Endothelial cell of umbilical vein (primary cell): ENCODE measurements at regions not wholly inside any gene's neighbourhood (a gene's known extent, or its start where the extent isn't known, plus 50 kb on each side); places are given as distances from the start of the nearest gene placed in this dataset.

Source experiments
- BruUV-seq: library from RNA; stranded (reverse); fragments of 400-500 nt; replicated peaks from 2 replicates; lab custom pipeline; 2021; lab: Mats Ljungman, UMichigan
- CTCF ChIA-PET: fragments of 300-600, 350-600 bp; sonication (Branson Sonifier 250); formaldehyde crosslinking; loops from one replicate; lab custom pipeline; 2021; ENCODE audit warnings: antibody characterized with exemption, inconsistent platforms; lab: Charles Lee
- POLR2A ChIA-PET: fragments of 300-600, 350-600 bp; sonication (Branson Sonifier 250); formaldehyde crosslinking; loops from one replicate; lab custom pipeline; 2021; ENCODE audit warnings: antibody characterized with exemption, inconsistent platforms; lab: Charles Lee
- DNase-seq: peaks from one replicate; pipeline ENCODE4 v3.0.0-alpha.2; 2011; ENCODE audit warnings: low read depth, low spot score
- FAIRE-seq: peaks from 2 replicates; lab custom pipeline; 2011; peaks lifted over from hg19 to GRCh38; lab: Jason Lieb, UNC
- H2AFZ ChIP-seq: 2 replicates; pipeline ENCODE4 v1.6.0; 2012; ENCODE audit warnings: low read depth, low read length, control low read depth, inconsistent platforms
- H3K27ac ChIP-seq: 2 replicates; pipeline ENCODE4 v1.5.1; 2011; ENCODE audit warnings: low read depth, mild to moderate bottlenecking, control low read depth, low read length, moderate library complexity; ENCODE audit not compliant: insufficient read depth
- H3K27me3 ChIP-seq, 2 experiments: 2 replicates each; pipeline versions ENCODE4 v1.6.0 to v1.6.1; 2011; ENCODE audit warnings: low read length in 2 of 2, mixed read lengths in 1 of 2; ENCODE audit not compliant: control insufficient read depth in 2 of 2, insufficient read depth in 2 of 2
- H3K36me3 ChIP-seq, 2 experiments: 2 replicates in 1 of 2; 3 replicates in 1 of 2; pipeline ENCODE4 v1.5.1; 2011; ENCODE audit warnings: low read length in 2 of 2, mild to moderate bottlenecking in 1 of 2, moderate library complexity in 1 of 2; ENCODE audit not compliant: control insufficient read depth in 2 of 2, insufficient read depth in 2 of 2; ENCODE audit errors: extremely low read depth in 1 of 2
- H3K4me1 ChIP-seq: 3 replicates; pipeline ENCODE4 v1.5.1; 2011; ENCODE audit warnings: mild to moderate bottlenecking, low read length; ENCODE audit not compliant: control insufficient read depth, insufficient read depth; ENCODE audit errors: extremely low read depth
- H3K4me2 ChIP-seq: 2 replicates; pipeline ENCODE4 v1.6.1; 2011; ENCODE audit warnings: low read length, control low read depth, mixed read lengths; ENCODE audit not compliant: insufficient read depth
- H3K4me3 ChIP-seq, 3 experiments: fragments of 200-600 bp in 1 of 3; sonication (generic), shearing (Covaris generic) in 1 of 3; replicated peaks in 1 of 3; 2 replicates each; pipeline ENCODE4 v1.5.1; 2011 to 2016; ENCODE audit warnings: control low read depth in 3 of 3, low read length in 3 of 3, mild to moderate bottlenecking in 2 of 3, inconsistent platforms in 1 of 3, low read depth in 1 of 3, moderate library complexity in 1 of 3; ENCODE audit not compliant: insufficient read depth in 1 of 3
- H3K79me2 ChIP-seq: 2 replicates; pipeline ENCODE4 v1.6.0; 2012; ENCODE audit warnings: low read length, inconsistent platforms; ENCODE audit not compliant: control insufficient read depth, insufficient read depth
- H3K9ac ChIP-seq: replicated peaks from 2 replicates; pipeline ENCODE3; 2011; ENCODE audit warnings: low read length, control low read depth; ENCODE audit not compliant: insufficient read depth; ENCODE audit errors: extremely low read depth
- H3K9me1 ChIP-seq: replicated peaks from 3 replicates; pipeline ENCODE4 v1.6.0; 2011; ENCODE audit warnings: mild to moderate bottlenecking, low read length; ENCODE audit not compliant: control insufficient read depth, insufficient read depth; ENCODE audit errors: extremely low read depth
- H3K9me3 ChIP-seq: replicated peaks from 2 replicates; pipeline ENCODE4 v1.5.1; 2012; ENCODE audit warnings: low read length, inconsistent platforms; ENCODE audit not compliant: control insufficient read depth, insufficient read depth
- H4K20me1 ChIP-seq: replicated peaks from 2 replicates; pipeline ENCODE3; 2011; ENCODE audit warnings: mild to moderate bottlenecking, low read length; ENCODE audit not compliant: control insufficient read depth, insufficient read depth; ENCODE audit errors: extremely low read depth
- CTCF ChIP-seq, 2 donors: IDR thresholded peaks; 1 replicate in 1 of 2; 2 replicates in 1 of 2; pipeline ENCODE4 v1.5.1; 2011; ENCODE audit warnings: low read length in 2 of 2, mild to moderate bottlenecking in 2 of 2, moderate library complexity in 2 of 2, control low read depth in 1 of 2, inconsistent platforms in 1 of 2, low read depth in 1 of 2; ENCODE audit not compliant: insufficient read depth in 1 of 2; ENCODE audit errors: extremely low read depth in 1 of 2
- EZH2 ChIP-seq: IDR thresholded peaks from 2 replicates; pipeline ENCODE4 v1.6.1; 2012; ENCODE audit warnings: borderline replicate concordance, low read depth, mild to moderate bottlenecking, moderate library complexity, low read length, inconsistent platforms; ENCODE audit not compliant: severe bottlenecking
- FOS ChIP-seq: IDR thresholded peaks from 2 replicates; pipeline ENCODE4 v1.6.1; 2011; ENCODE audit warnings: mild to moderate bottlenecking, low read length, moderate library complexity, borderline replicate concordance; ENCODE audit not compliant: insufficient read depth
- GATA2 ChIP-seq: IDR thresholded peaks from 2 replicates; pipeline ENCODE4 v1.7.0; 2011; ENCODE audit warnings: low read depth, mild to moderate bottlenecking, moderate library complexity, mixed read lengths, low read length; ENCODE audit not compliant: insufficient read length, insufficient read depth
- JUN ChIP-seq: IDR thresholded peaks from 2 replicates; pipeline ENCODE4 v1.6.1; 2011; ENCODE audit warnings: borderline replicate concordance, low read depth; ENCODE audit not compliant: insufficient read length, insufficient read depth
- MAX ChIP-seq: IDR thresholded peaks from 2 replicates; pipeline ENCODE4 v1.6.1; 2011; ENCODE audit not compliant: insufficient read depth, insufficient read length
- MYC ChIP-seq: IDR thresholded peaks from one replicate; pipeline ENCODE4 v1.6.1; 2011; ENCODE audit warnings: mild to moderate bottlenecking, low read depth, low read length
- POLR2A ChIP-seq: IDR thresholded peaks from 2 replicates; pipeline ENCODE4 v1.6.1; 2012; ENCODE audit warnings: low read depth, mild to moderate bottlenecking, control low read depth, low read length
- POLR2AphosphoS5 ChIP-seq: IDR thresholded peaks from 2 replicates; pipeline ENCODE4 v1.6.1; 2012; ENCODE audit warnings: low read depth, mild to moderate bottlenecking, control low read depth, low read length, moderate library complexity; ENCODE audit not compliant: insufficient read depth
- dilution Hi-C: fragments of 300-500 bp; cut with MboI; formaldehyde crosslinking; loops from one replicate; pipeline ENCODE4 v1.15.0; 2019; ENCODE audit warnings: low sequenced_read_pairs; ENCODE audit not compliant: extremely low pct_ligation_motif_present
- intact Hi-C: fragments of 100-400 bp; cut with micrococcal nuclease; formaldehyde crosslinking; loops from one replicate; pipeline ENCODE4 v1.10.0; 2022

- H3K4me1 ChIP-seq: no peaks in the 10 kb centered on the region
- DNase-seq (no peak), FAIRE-seq (no peak)
- no peaks in the 10 kb centered on the region for H3K27me3 ChIP-seq
- POLR2A ChIA-PET: no interaction called here
- TF ChIP-seq POLR2A (no peak), GATA2 (no peak), MYC (no peak), MAX (no peak), FOS (no peak), JUN (no peak), POLR2AphosphoS5 (no peak), CTCF (IDR thresholded peaks at IDR 0.05; ENCODE audit: extremely low read depth in 1 of 2, insufficient read depth in 1 of 2, low read depth in 1 of 2, low read length in 2 of 2) (no peak), EZH2 (no peak)
- no TSS peak for BruUV-seq
- no peaks in the 10 kb centered on the region for H3K9me3 ChIP-seq
- CTCF ChIA-PET: no interaction called here
- no peak overlapping the region for H3K4me3 ChIP-seq
- no peaks in the 10 kb centered on the region for H4K20me1 ChIP-seq
- H2AFZ ChIP-seq: no peak overlapping the region
- no peaks in the 10 kb centered on the region for H3K79me2 ChIP-seq
- no peak overlapping the region for H3K9ac ChIP-seq
- dilution Hi-C loops (no loop called here), intact Hi-C loops (no loop called here)
- no peaks in the 10 kb centered on the region for H3K36me3 ChIP-seq
- H3K27ac ChIP-seq: no peak overlapping the region
- no peaks in the 10 kb centered on the region for H3K9me1 ChIP-seq
- H3K4me2 ChIP-seq: no peak overlapping the region
Measured at GRCh38 chr10:121291376-121291775, 306.9 kb downstream of the FGFR2 start.
